ENCODE measurements at regions not wholly inside any gene's neighbourhood (a gene's known extent, or its start where the extent isn't known, plus 50 kb on each side); places are given as distances from the start of the nearest gene placed in this dataset.

DNA sequence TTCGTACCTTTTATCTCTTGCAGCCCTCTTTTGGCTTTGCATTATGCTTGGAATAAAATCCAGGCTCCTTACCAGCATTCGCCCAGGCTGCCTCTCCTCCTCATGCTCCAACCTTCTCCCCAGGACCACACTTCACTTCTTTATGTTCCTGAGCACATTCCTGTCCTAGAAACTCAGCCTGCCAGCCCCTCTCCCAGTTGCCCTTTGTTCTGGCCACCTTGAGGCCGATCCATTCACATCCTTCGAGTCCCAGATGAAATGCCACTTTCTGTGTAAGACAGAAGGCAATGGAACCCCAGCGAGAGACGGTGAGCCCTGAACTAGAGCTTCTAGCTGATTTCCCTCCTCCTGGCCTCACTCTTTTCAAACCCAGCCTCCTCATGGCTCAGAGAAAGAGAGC lies 73.0 kb upstream of the NTM start:
- Mint-ChIP-seq H3K36me3 (ENCODE audit: insufficient read depth, unreplicated experiment) (no peaks in the 10 kb centered on the region), H3K4me1 (ENCODE audit: insufficient read depth, unreplicated experiment) (no peaks in the 10 kb centered on the region), H3K27me3 (ENCODE audit: insufficient read depth, unreplicated experiment) (no peaks in the 10 kb centered on the region), H3K9me3 (ENCODE audit: unreplicated experiment) (peaks cover 16% of the 10 kb centered on the region), H3K4me3 (ENCODE audit: unreplicated experiment) (no peak overlapping the region), H3K27ac (ENCODE audit: low read depth, unreplicated experiment) (no peak overlapping the region)
- no TSS peak for BruUV-seq (replicated peaks)
- POLR2A ChIA-PET = no interaction called here
- CTCF ChIA-PET = interaction anchor here (0.7 kb wide), 1 partner anchor 441 kb away, joined by 3 read pairs; no protein-coding TSS in a partner anchor
- intact Hi-C loops (cut with micrococcal nuclease) = no loop called here
- no peak for DNase-seq (ENCODE audit: unreplicated experiment)
- TF ChIP-seq, protein P1, sequence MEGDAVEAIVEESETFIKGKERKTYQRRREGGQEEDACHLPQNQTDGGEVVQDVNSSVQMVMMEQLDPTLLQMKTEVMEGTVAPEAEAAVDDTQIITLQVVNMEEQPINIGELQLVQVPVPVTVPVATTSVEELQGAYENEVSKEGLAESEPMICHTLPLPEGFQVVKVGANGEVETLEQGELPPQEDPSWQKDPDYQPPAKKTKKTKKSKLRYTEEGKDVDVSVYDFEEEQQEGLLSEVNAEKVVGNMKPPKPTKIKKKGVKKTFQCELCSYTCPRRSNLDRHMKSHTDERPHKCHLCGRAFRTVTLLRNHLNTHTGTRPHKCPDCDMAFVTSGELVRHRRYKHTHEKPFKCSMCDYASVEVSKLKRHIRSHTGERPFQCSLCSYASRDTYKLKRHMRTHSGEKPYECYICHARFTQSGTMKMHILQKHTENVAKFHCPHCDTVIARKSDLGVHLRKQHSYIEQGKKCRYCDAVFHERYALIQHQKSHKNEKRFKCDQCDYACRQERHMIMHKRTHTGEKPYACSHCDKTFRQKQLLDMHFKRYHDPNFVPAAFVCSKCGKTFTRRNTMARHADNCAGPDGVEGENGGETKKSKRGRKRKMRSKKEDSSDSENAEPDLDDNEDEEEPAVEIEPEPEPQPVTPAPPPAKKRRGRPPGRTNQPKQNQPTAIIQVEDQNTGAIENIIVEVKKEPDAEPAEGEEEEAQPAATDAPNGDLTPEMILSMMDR (IDR thresholded peaks at IDR 0.05; ENCODE audit: unreplicated experiment) = no peak

DNA sequence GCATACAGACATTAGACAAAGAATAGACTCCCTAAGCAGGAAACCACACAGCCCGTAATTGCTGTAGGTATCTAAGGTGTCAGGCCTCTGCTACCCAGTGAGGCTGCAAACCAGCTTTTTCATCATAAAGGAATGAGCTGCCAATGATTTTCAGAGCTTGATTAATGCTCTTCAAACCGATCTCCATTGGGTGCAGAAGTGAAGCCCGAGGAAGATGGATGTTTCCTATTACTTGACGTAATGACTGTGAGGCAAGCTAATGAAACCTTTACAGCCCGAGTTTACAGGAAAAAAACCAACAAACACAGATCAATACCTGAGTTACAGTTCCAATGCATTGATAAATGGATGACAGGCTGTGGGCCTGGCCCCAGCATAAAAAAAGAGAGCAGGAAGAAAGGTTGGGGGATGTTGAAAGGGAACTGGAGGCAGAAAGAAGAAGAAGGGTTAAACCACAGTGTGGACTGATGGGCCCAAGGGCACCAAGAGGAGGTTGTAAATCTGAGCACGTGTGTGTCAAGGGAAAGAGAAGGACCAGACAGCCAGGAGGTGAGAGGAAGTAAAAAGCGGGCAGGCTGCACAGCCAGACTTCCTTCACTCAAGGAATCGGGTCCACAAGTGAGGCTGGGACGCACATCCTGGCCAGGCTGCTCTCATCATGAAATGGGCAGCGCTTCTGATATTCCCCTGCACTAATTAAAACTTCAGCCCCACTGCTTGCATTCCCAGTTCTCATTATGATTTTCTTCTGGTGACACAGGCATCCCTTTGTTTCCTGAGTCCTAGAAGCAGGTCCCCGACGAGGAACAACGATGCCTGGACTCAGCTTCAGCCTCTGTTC lies 70.6 kb upstream of the NTM start:
- no peak for DNase-seq (ENCODE audit: unreplicated experiment)
- TF ChIP-seq, protein P1 (IDR thresholded peaks at IDR 0.05; ENCODE audit: unreplicated experiment) = no peak
- intact Hi-C loops (cut with micrococcal nuclease) = no loop called here
- Mint-ChIP-seq H3K9me3 (ENCODE audit: unreplicated experiment) (peaks cover 24% of the 10 kb centered on the region), H3K4me1 (ENCODE audit: insufficient read depth, unreplicated experiment) (no peaks in the 10 kb centered on the region), H3K4me3 (ENCODE audit: unreplicated experiment) (no peak overlapping the region), H3K36me3 (ENCODE audit: insufficient read depth, unreplicated experiment) (no peaks in the 10 kb centered on the region), H3K27me3 (ENCODE audit: insufficient read depth, unreplicated experiment) (no peaks in the 10 kb centered on the region), H3K27ac (ENCODE audit: low read depth, unreplicated experiment) (no peak overlapping the region)
- no TSS peak for BruUV-seq (replicated peaks)
- ChIA-PET CTCF (no interaction called here), POLR2A (no interaction called here)

DNA sequence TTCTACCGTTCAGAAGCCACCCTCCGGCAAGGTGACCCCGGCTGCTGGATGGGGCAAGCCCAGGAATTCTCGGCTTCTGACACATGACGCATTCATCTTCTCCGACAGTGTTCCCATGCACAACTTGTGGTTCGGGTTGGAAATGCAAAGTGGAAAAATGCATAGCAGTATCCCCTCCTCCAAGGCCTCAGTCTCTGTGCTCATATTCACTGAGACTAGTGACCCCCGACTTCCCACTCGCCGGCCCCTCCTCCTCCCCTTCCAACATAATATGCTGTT lies 70.0 kb upstream of the NTM start:
- Mint-ChIP-seq H3K36me3 (ENCODE audit: insufficient read depth, unreplicated experiment) (no peaks in the 10 kb centered on the region), H3K27me3 (ENCODE audit: insufficient read depth, unreplicated experiment) (no peaks in the 10 kb centered on the region), H3K9me3 (ENCODE audit: unreplicated experiment) (peaks cover 24% of the 10 kb centered on the region), H3K4me3 (ENCODE audit: unreplicated experiment) (no peak overlapping the region), H3K27ac (ENCODE audit: low read depth, unreplicated experiment) (no peak overlapping the region), H3K4me1 (ENCODE audit: insufficient read depth, unreplicated experiment) (no peaks in the 10 kb centered on the region)
- CTCF ChIA-PET = no interaction called here
- POLR2A ChIA-PET = no interaction called here
- intact Hi-C loops (cut with micrococcal nuclease) = no loop called here
- BruUV-seq (replicated peaks) = no TSS peak
- TF ChIP-seq, protein P1 (IDR thresholded peaks at IDR 0.05; ENCODE audit: unreplicated experiment) = no peak
- no peak for DNase-seq (ENCODE audit: unreplicated experiment)

DNA sequence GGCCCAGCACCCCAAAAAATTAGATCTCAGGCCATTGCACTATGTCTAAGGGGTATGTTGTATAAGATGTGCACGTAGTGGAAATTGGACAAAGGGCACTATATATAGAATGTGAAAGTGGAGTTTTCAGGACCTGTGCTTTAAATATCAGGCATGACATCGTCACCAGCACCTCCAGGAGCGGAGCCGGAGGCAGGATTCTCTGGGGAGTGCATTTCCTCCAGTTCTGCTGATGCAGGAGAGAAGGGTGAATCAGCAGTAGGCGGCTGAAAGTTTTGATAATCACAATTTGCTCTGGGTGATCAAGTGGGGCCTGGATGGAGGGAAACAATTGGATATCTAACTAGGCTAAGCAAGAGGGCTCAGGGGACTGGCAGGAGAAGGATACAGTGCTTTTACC lies 69.1 kb upstream of the NTM start:
- no TSS peak for BruUV-seq (replicated peaks)
- Mint-ChIP-seq H3K36me3 (ENCODE audit: insufficient read depth, unreplicated experiment) (no peaks in the 10 kb centered on the region), H3K9me3 (ENCODE audit: unreplicated experiment) (peaks cover 27% of the 10 kb centered on the region), H3K27ac (ENCODE audit: low read depth, unreplicated experiment) (no peak overlapping the region), H3K4me3 (ENCODE audit: unreplicated experiment) (no peak overlapping the region), H3K27me3 (ENCODE audit: insufficient read depth, unreplicated experiment) (no peaks in the 10 kb centered on the region), H3K4me1 (ENCODE audit: insufficient read depth, unreplicated experiment) (no peaks in the 10 kb centered on the region)
- TF ChIP-seq, protein P1 (IDR thresholded peaks at IDR 0.05; ENCODE audit: unreplicated experiment) = no peak
- POLR2A ChIA-PET = no interaction called here
- intact Hi-C loops (cut with micrococcal nuclease) = no loop called here
- CTCF ChIA-PET = no interaction called here
- no peak for DNase-seq (ENCODE audit: unreplicated experiment)

Measured in MCF 10A (cell line).